GM18517 (cell line): ENCODE measurements at regions not wholly inside any gene's neighbourhood (a gene's known extent, or its start where the extent isn't known, plus 50 kb on each side); places are given as distances from the start of the nearest gene placed in this dataset.

Source experiments
- ATAC-seq: cut with Tn5 transposase; IDR thresholded peaks from one replicate; pipeline ENCODE4 v1.9.1; 2021; ENCODE audit warnings: mild to moderate bottlenecking, moderate library complexity; ENCODE audit not compliant: unreplicated experiment

DNA sequence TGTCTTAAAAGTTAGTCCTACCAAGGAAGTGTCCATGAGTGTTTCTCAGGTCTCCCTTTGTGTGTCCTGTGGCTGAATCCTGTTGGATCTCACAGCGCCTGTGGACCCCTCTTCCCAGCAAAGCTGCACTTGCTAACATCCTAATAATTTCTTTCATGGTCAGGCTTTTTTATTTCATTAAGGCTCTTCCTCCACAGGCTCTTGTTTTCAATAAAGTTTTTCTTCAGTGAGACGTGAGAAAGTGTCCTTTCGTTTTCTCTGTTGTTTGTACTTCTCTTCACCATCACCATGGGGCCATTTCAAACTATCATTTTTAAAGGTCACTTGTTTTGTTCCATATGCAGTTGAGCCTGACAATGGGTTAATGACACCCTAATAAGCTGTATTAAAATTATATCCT is 231.5 kb downstream of the LMO4 start:
- no peak for ATAC-seq

DNA sequence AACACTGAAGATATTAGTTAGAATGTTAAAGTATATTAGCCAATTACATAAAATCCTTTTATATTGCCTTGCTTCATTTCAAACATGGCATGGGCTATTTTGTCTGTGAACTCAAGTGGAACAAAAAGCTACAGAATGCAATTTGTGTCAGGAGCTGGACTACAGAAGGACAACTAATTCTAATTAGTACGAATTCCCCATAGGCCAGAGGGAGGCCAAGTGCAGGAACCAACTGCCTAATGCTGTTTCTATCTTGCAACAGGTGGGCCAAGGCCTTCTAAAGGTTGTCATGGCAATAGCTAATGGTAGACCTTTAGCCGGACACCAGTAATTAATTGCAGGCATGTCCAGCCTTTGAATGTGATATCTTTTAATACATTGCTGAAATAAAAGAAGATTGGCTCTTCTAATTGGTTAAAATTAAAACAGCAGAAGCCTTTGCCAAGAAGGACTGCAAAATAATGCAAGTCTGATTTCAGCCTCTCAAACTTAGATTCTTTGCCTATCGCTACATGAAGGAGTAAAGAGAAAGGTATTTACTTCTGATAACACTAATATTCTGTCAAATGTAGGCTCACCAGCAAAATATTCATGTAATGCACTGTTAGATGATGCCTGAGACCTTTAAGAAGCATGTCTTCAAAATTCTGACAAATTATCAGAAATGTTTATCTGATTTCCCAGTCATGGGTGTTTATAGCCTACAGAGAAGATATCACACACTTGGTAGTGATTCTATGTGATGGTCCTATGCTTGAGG is 232.1 kb downstream of the LMO4 start:
- ATAC-seq, result no peak

DNA sequence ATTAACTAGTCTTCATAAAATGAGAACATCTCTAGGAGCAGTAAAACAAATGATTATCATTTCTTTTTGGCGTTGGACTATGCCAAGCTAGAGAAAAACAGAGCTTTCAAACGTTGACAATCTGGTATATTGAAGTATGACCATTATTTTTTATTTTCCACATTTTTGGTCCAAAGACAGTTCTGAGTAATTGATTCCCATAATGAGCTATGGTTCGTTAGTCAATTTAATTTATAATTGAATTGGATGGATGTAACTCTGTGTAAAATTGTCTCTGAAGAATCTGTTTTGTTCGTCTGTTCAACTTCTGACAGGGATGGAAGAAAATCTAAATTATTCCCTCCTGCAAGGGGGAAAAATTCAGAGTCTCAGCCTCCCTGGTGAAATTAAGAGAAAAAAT is 234.5 kb downstream of the LMO4 start:
- ATAC-seq, result no peak

DNA sequence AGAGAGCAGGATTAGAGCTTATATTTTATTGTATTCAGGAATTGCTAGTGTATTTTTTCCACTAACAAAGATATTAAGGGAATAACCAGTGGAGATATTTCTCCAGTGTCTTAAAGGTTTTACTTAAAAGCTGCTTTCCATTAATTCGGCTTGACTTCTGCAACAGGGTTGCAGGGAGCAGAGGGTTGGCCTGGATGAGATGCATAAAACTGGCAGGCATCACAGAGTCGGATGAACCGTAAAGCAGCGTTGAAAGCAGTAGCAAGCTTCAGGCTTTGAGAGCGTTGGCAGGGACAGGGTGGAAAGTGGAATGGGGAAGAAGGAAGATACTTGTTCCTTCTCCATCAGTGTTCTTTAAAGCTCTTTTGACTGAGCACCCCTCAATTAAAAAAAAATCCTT is 237.2 kb downstream of the LMO4 start:
- ATAC-seq, result no peak

DNA sequence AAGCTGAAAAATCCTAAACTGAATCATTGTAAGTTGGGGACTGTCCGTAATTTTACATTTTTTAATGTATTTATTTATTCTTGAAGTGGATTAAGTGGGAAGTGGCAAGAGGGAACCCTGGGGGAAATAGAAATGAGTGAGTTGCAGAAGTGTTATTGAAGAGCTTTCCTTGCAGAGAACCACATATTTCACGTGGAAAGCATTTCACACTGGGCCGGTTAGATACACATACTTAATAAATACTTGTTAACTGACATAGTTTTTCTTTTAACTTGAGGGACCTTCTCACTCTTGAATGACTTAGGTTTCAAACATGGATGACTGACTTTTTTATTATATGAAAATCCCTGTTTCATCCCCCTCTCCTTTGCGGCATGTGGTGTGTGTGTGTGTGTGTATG is 239.3 kb downstream of the LMO4 start:
- no peak for ATAC-seq

DNA sequence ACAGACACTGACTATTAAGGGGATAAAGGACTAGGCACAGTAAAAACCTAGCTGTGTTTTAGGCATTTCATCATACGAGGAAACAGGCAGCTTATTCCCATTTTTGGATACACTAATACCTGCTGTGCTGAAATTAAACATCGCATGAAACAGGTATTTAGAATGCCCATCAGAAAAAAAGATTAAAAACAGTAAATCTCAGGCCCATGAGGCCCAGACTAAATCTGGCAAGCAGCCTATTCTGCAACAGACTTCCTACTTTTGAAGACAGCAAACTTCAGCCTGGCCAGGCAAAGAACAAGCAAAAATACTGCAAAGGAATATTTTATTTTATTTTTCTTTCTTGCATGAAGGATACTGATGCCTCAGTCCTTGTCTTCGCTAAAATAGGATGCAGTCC is 240.2 kb downstream of the LMO4 start:
- ATAC-seq, result no peak

DNA sequence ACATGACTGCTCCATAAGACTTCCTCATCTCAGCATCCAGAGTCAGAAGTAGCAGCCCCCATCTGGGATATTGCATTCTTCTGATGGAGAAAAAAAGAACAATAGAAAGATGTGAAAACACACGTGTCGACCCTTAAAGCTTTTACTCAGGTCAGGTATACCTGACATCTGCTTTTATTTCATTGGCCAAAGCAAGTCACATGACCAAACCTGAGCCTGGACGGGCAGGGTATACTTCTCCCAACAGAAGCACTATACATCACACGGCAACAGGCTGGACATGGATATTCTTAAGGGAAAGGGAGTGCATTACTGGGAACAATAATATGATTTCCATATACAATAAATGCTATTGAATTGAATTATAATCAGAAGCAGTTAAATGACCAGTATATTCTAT is 243.3 kb downstream of the LMO4 start:
- ATAC-seq, result no peak

DNA sequence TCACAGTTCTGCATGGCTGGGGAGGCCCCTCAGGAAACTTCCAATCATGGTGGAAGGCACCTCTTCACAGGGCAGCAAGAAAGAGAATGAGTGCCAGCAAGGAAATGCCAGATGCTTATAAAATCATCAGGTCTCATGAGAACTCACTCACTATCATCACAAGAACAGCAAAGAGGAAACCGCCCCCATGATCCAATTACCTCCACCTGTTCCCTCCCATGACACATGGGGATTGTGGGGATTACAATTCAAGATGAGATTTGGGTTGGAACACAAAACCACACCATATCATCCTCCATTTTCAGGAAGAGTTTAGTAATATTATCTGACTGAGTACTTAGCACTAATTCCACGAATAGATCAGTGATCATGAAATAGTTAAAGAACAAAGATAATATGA is 244.2 kb downstream of the LMO4 start:
- no peak for ATAC-seq

DNA sequence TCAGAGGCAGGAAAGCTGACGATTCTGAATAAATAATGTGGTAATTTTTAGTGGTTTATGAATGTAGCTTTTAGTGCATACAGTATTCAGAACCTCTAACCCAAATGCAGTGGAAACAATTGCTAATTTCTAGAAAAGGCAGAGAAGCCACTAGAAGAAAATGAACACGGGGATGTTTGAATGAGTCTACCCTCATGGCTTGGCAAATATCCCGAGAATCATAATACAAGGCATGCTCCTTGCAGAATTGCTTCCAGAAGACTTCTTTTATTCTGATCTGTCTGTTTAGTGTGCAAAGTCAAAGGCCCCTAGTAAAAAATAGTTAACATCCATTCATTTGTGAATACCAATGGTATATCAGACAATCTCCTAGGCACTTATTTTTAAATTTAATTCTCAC is 246.8 kb downstream of the LMO4 start:
- no peak for ATAC-seq

DNA sequence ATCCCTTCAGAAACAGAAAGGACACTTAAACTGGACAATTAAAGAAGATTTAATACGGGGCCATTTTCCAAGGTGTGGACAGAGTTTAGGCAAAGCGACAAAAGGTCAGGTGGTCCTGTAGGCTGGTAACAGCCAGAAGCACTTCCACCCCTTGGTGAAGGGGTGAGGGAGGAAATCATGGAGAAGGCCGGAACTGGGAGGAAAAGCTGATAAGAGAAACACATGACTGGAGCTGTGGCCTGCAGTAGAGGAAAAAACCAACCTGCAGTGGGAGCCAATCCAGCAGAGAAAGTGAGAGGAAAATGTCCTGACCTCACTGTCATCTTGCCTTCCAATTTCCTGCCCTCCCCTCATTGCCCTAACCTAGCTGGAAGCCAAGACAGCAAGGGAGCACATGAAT is 249.8 kb downstream of the LMO4 start:
- ATAC-seq, result no peak

DNA sequence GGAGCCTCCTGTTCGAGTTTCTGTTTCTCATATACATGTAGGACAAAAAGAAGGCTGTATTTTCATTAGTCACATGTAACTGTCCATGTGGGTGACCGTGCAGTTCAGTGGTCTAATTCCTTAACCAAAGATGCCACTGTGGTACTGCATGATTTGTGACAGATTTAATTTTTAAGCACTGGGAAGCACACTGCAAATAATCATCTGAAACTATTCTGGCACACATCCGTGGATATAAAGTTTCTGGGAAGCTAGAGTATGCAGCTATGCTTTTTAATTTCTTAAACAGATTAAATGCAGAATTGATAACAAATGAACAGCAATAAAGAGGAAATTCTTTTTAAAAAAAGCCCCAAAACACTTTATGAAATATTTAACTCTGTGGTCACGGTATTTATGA is 254.8 kb downstream of the LMO4 start:
- no peak for ATAC-seq

DNA sequence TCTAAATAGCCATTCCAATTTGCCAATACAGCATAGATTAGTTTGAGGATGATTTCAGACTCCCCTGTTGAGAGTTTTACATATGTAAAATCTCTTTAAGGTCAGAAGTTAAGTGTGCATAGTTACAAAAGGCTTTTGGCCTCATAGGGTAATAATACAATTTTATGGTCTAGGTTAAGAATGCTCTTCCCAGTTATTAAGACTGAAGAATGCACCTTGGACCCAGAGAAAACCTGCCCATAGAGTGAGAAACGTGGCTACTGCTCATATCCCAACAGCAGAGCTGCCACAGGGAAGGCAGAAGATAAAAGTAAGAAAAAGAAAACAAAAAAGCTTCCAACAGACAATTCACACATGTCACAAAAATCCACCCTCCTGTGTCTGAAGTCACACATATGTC is 255.9 kb downstream of the LMO4 start:
- no peak for ATAC-seq

DNA sequence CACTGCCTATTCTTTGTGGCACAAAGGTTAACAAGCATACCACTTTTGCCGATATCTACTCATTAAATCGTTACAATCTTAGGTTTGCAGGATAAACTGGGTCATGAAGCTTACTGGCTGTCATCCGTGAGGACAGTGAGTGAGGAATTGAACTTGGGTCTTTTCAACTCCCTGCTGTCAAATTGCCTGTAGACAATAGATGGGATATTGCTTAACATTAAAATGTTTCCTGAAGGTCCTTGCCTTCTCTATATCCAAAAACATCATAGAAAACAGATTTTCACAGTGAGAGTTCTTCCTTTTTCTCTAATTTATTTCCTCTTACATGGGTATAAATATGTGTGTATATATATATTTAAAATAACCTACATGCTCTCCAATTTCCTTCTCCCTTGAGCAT is 257.8 kb downstream of the LMO4 start:
- ATAC-seq, result no peak

DNA sequence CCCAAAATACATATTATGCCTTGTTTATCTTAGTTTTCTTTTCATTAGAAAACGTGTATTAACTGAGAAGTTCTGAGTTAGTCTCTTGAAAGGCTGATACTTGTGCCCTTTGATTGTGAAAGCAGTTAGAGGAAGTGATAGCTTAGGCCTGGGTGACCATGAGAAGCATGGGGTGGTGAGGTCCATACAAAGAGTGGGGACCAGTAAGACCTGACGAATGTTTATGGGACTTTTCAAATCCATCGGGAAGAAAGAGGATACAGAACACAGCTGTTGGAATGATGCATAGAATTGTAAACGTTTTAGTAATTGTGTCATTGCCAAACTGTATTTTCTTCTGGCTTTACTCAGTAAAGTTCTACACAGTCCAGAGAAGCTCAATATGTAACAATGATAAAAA is 259.8 kb downstream of the LMO4 start:
- peak; percentile 87 for ATAC-seq

DNA sequence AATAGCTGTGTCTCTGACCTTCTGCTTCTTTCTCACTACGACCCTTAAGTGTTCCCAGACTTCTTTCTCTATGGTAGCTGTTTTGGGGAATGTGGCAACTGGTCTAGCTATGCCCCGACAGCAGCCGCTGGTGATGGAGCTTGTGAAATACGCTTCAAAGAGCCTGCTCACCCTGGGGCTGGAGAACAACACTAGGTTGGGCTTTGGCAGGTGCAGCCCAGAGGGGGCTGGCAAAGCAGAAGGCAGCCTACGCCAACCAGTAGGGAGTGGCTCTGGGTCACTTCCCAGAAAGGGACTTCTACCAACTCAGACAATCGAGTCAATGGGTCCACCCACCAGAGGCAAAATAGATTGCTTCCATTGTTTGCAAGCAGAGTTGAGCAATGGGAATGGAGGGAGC is 262.8 kb downstream of the LMO4 start:
- no peak for ATAC-seq

DNA sequence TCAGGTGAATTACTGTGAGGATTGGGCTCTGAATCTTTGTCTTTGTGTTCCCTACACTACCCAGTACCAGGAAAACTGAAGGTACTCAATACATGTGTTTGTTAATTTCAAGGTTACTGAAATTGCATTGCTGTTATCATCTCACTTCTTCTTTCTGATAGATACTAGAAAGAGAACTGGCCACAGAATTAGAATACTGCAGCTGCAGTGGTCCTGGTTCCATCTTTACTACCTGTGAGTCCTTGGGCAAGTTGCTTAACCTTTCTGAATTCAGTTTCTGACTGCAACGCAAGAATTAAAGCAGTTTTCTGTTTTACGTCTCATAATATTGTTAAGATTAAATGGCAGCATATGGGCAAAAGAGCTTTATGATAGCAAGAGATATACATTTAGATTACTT is 263.5 kb downstream of the LMO4 start:
- ATAC-seq, result peak; percentile 90

DNA sequence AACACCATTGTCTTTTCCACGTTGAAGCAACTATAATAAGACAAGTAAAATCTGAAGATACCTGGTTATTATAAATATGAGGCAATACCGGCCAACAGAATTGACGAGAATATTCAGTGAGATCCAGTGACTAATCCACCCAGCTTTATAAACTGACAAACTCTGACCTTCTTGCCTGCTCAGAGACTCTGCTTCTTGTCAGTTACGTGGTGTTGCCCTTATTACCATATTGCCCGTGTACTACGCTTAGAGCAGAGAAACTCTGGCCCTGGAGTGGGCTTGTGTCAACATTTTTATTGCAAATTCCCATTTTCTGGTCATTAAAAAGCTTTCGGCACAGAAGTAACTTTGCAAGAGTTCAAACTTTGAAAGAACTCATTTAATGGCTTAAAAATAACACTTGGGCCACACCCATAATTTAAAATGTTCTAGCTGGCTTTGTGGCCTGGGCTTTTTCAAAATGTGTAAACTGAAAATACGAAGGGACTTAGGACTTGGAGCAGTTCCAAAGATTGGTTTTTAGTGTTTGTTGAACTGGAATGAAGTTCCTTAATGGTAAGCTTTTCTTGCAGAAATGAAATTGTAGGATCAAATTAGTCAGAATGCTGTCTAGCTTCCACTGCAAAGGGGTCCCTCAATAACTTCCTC is 266.2 kb downstream of the LMO4 start:
- ATAC-seq, result no peak

DNA sequence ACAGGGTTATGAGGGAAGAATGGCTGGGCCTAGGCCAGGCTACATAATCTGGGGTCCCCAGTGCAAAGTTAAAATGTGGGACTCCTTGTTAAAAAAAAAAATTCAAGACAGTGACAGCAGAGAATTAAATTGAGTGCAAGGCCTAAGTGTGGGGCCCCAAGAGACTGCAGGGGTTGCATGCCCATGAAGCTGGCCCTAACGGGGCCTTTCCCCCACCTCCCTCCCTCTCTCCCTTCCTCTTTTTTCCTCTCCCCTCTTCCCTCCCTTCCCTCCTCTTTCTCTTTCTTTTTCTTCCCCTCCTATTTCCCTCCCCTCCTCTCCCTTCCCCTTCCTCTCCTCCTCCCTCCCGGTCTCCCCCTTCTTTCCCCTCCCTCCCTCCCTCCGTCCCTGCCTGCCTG is 266.7 kb downstream of the LMO4 start:
- ATAC-seq, result no peak

DNA sequence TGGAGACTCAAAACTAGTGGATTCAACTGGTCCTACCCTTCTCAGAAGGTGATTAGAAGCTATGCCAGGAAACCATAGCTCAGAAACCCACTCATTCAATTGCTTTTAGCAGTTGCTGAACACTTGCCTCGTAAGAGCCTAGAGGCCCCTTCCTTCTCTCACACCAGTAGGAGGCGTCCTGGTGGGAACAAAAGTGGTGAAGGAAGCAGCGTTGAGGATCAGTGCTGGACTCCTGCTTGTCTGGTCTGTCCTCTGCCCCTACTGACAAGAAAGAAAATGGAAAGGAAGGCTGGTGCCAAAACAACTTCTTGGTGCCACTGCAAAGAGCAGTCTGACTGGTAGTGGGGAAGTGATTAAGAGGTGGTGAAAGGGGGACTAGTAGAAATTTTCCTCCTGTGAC is 269.7 kb downstream of the LMO4 start:
- ATAC-seq, result no peak

DNA sequence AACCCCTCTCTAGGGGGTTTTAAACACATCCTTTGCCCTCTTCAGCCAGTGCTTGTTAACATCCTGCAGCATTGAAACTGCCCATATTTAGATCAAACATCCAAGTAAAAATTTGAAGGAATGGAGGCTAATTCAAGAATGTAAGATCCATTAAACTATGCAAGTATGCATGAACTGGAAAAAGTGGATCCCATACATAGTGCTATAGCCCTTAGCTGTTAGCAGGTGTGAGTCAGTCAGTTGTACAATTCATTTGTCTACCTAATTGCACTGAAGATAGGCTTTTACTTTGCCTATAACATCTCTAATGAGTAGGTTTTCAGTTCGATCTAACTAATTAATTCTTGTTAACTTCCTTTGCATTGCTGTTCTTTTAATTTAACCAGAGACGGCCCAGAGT is 270.9 kb downstream of the LMO4 start:
- ATAC-seq, result no peak

DNA sequence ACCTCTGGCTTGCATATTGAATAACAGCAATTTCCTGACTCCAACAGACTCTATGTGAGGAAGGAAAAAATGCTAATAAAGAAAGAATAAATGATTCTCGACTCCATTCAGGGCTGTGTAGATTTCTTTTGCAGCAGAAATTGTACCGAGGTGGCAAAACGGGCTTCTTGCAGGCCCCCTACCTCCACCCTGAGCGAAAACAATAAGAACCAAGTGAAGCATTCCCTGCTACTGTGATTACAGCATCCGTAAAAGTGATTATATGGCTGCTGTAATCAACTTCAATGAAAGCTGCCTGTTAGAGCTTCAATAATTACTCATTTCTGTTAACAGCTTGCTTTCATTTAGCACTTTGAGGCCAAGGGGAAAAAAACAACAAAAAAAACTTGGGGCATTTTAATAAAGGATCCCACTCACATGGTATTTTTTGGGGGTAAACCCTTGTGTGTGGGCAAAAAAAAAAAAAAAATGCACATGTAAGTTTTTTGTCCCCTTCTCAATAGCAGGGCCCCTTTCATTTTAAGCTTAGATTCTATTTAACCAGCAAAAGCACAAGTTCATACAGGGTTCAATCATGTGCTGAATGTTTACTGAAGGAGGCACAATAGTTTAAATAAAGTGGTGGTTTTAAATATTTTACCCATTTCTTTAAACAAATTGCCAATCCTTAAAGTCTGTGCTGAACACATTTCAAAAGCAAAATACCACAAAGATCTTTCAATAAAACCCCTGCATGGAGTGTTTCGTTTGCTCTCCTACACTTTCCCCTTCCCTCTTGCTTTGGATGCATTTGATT is 271.6 kb downstream of the LMO4 start:
- ATAC-seq, result no peak

DNA sequence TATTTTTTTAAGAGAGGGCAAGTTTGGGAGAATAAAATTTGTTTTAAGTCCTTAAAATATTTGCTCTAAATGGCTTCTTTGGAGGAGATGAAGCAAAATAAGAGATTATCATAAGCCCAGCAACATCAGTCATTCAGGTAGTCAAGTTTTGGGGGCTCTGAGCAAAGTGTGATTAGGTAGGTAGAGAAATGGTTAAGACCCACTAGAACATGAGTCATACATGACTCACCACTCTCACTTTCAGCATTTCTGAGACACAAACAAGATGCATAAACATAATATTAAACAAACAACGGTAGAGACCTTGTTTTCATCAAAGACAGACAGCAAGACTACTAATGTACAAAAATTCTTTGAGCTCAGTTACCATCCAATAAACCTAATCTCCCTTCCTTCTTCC is 272.2 kb downstream of the LMO4 start:
- no peak for ATAC-seq
